RKO (cell line): ENCODE measurements at regions not wholly inside any gene's neighbourhood (a gene's known extent, or its start where the extent isn't known, plus 50 kb on each side); places are given as distances from the start of the nearest gene placed in this dataset.
"Not testable (repeated sequence)": the region's sequence is repeated elsewhere in the genome, so short reads cannot be mapped to it uniquely, and the experiment has no call there.

ENCODE experiments used
- DNase-seq: peaks from one replicate; pipeline ENCODE4 v3.0.0-alpha.2; 2016; ENCODE audit warnings: low spot score

- no peak for DNase-seq
These were observed 2384.8 kb upstream of the ACO1 start for GRCh38 chr9:29999645-30000044.

- DNase-seq = no peak
These were observed 2373.8 kb upstream of the ACO1 start for GRCh38 chr9:30010691-30011090.

- DNase-seq = no peak
These were observed 2371.8 kb upstream of the ACO1 start for GRCh38 chr9:30012622-30013021.

GRCh38 chr9:30015073-30015472 is 2369.4 kb upstream of the ACO1 start:
- no peak for DNase-seq

GRCh38 chr9:30020161-30020560 is 2364.3 kb upstream of the ACO1 start:
- no peak for DNase-seq

- DNase-seq = no peak
These were observed 2348.7 kb upstream of the ACO1 start for GRCh38 chr9:30035761-30036160.

GRCh38 chr9:30036558-30036957 is 2347.9 kb upstream of the ACO1 start:
- DNase-seq = no peak

- DNase-seq = peak; percentile 25
These were observed 2344.7 kb upstream of the ACO1 start for GRCh38 chr9:30039712-30040111.

GRCh38 chr9:30048396-30048795 is 2336.0 kb upstream of the ACO1 start:
- DNase-seq = no peak

GRCh38 chr9:30058463-30058862 is 2326.0 kb upstream of the ACO1 start:
- no peak for DNase-seq

GRCh38 chr9:30060976-30061375 is 2323.5 kb upstream of the ACO1 start:
- no peak for DNase-seq

GRCh38 chr9:30065888-30066287 is 2318.6 kb upstream of the ACO1 start:
- DNase-seq = no peak

- not testable (repeated sequence) for DNase-seq
These were observed 2315.2 kb upstream of the ACO1 start for GRCh38 chr9:30069236-30069635.

GRCh38 chr9:30075022-30075421 is 2309.4 kb upstream of the ACO1 start:
- no peak for DNase-seq

GRCh38 chr9:30075451-30076199 is 2308.8 kb upstream of the ACO1 start:
- DNase-seq = peak; percentile 17

GRCh38 chr9:30078195-30078594 is 2306.2 kb upstream of the ACO1 start:
- no peak for DNase-seq

GRCh38 chr9:30089428-30089827 is 2295.0 kb upstream of the ACO1 start:
- no peak for DNase-seq

GRCh38 chr9:30103647-30104394 is 2280.6 kb upstream of the ACO1 start:
- no peak for DNase-seq

GRCh38 chr9:30107134-30107533 is 2277.3 kb upstream of the ACO1 start:
- not testable (repeated sequence) for DNase-seq

- DNase-seq = no peak
These were observed 2267.7 kb upstream of the ACO1 start for GRCh38 chr9:30116673-30117217.

GRCh38 chr9:30120666-30121065 is 2263.8 kb upstream of the ACO1 start:
- DNase-seq = no peak

- DNase-seq = no peak
These were observed 2262.8 kb upstream of the ACO1 start for GRCh38 chr9:30121611-30122010.

- no peak for DNase-seq
These were observed 2258.6 kb upstream of the ACO1 start for GRCh38 chr9:30125881-30126280.
